Tibial nerve (tissue), 3 donors: ENCODE measurements at regions not wholly inside any gene's neighbourhood (a gene's known extent, or its start where the extent isn't known, plus 50 kb on each side); places are given as distances from the start of the nearest gene placed in this dataset.

Source experiments
- CTCF ChIP-seq, 5 experiments: fragments of 200-600 bp in 3 of 5; fragments of 450-650 bp in 2 of 5; sonication (generic) in 3 of 5; IDR thresholded peaks; one replicate each; pipeline ENCODE4 v1.5.1; 2016 to 2019; ENCODE audit warnings: antibody characterized with exemption in 5 of 5, mild to moderate bottlenecking in 3 of 5, moderate library complexity in 2 of 5
- POLR2A ChIP-seq, 2 donors: fragments of 450-650 bp; IDR thresholded peaks; one replicate each; pipeline ENCODE4 v1.6.1; 2017; ENCODE audit warnings: antibody characterized with exemption in 2 of 2, mild to moderate bottlenecking in 2 of 2, moderate library complexity in 2 of 2

GRCh38 chr18:57940166-57940660 lies 103.8 kb upstream of the NEDD4L start:
- TF ChIP-seq CTCF (IDR thresholded peaks at IDR 0.05): no peak
- TF ChIP-seq POLR2A (IDR thresholded peaks at IDR 0.05): no peak
